Loucy (cell line): ENCODE measurements at regions not wholly inside any gene's neighbourhood (a gene's known extent, or its start where the extent isn't known, plus 50 kb on each side); places are given as distances from the start of the nearest gene placed in this dataset.

ENCODE experiments used
- H2AFZ ChIP-seq: fragments of 200-600 bp; sonication (generic); 2 replicates; pipeline ENCODE4 v1.6.0; 2016; ENCODE audit warnings: antibody characterized with exemption, mild to moderate bottlenecking, low read length, moderate library complexity
- H3F3A ChIP-seq: fragments of 200-600 bp; 2 replicates; pipeline ENCODE4 v1.6.0; 2016; ENCODE audit warnings: antibody characterized with exemption, low read depth, mild to moderate bottlenecking
- H3K27me3 ChIP-seq: fragments of 200-600 bp; sonication (generic); 2 replicates; pipeline ENCODE4 v1.6.1; 2014; ENCODE audit warnings: low read length, mild to moderate bottlenecking; ENCODE audit not compliant: insufficient read depth, poor library complexity, severe bottlenecking
- H3K36me3 ChIP-seq: fragments of 200-600 bp; sonication (generic); 2 replicates; pipeline ENCODE4 v1.6.1; 2016; ENCODE audit warnings: low read length; ENCODE audit not compliant: insufficient read depth
- H3K4me1 ChIP-seq: fragments of 200-600 bp; sonication (generic); 2 replicates; pipeline ENCODE4 v1.5.1; 2014; ENCODE audit warnings: low read length, mild to moderate bottlenecking; ENCODE audit not compliant: insufficient read depth, poor library complexity, severe bottlenecking
- H3K4me2 ChIP-seq: fragments of 200-600 bp; sonication (generic); 2 replicates; pipeline ENCODE4 v1.6.0; 2014; ENCODE audit warnings: antibody characterized with exemption, low read length, low read depth, mild to moderate bottlenecking; ENCODE audit not compliant: poor library complexity, severe bottlenecking
- H3K4me3 ChIP-seq: fragments of 200-600 bp; sonication (generic); 2 replicates; pipeline ENCODE4 v1.5.1; 2014; ENCODE audit warnings: low read length, mild to moderate bottlenecking, mixed read lengths; ENCODE audit not compliant: poor library complexity, severe bottlenecking
- H3K79me2 ChIP-seq: fragments of 200-600 bp; sonication (generic); 2 replicates; pipeline ENCODE4 v1.6.1; 2014; ENCODE audit warnings: low read length; ENCODE audit not compliant: insufficient read depth
- H3K9ac ChIP-seq: fragments of 200-600 bp; sonication (generic); 2 replicates; pipeline ENCODE4 v1.6.0; 2014; ENCODE audit warnings: mild to moderate bottlenecking, low read depth, low read length, moderate library complexity; ENCODE audit not compliant: poor library complexity, severe bottlenecking
- H3K9me2 ChIP-seq: fragments of 200-600 bp; sonication (generic); replicated peaks from 2 replicates; pipeline ENCODE4 v1.6.1; 2016; ENCODE audit warnings: low read depth, low read length, mixed read lengths
- H3K9me3 ChIP-seq: fragments of 200-600 bp; sonication (generic); 2 replicates; pipeline ENCODE4 v1.6.1; 2014; ENCODE audit warnings: mild to moderate bottlenecking, antibody characterized with exemption, low read length, low read depth; ENCODE audit not compliant: insufficient read depth
- H4K20me1 ChIP-seq: fragments of 200-600 bp; sonication (generic); 2 replicates; pipeline ENCODE4 v1.6.0; 2014; ENCODE audit warnings: antibody characterized with exemption, low read length, mild to moderate bottlenecking; ENCODE audit not compliant: insufficient read depth, poor library complexity, severe bottlenecking
- EZH2phosphoT487 ChIP-seq: fragments of 200-600 bp; IDR thresholded peaks from 2 replicates; pipeline ENCODE4 v1.6.1; 2018; ENCODE audit warnings: antibody characterized with exemption, mild to moderate bottlenecking, moderate library complexity, borderline replicate concordance
- TF ChIP-seq, protein P1 (sequence below): fragments of 200-600 bp; sonication (generic); conservative IDR thresholded peaks from 2 replicates; pipeline ENCODE4 v1.5.1; 2014; ENCODE audit warnings: mild to moderate bottlenecking, antibody characterized with exemption, low read length

DNA sequence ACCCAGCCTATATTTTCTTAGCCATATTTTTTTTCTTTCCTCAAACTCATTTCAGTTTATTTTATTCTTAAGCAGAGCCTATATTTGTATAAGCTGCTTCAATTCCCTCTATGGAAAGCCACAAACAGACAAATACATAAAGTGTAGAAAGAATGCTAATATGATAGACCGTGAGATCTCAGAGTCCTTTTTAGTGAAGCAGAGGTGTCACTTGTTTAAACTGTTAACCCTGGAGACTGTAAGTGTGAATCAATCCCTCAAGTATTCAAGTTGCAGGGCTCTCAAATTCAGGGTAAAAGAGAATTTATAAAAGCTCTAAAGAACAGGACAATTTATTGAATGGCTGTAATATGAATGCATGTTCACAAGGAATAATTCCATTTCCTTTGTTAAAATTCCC is 72.2 kb upstream of the BHLHE40 start:
- Histone ChIP-seq H3K79me2 (no peaks in the 10 kb centered on the region), H3K9ac (no peak overlapping the region), H3K4me3 (no peak overlapping the region), H3K4me2 (no peak overlapping the region), H3K27me3 (no peaks in the 10 kb centered on the region), H2AFZ (peak overlapping the region; percentile 2; the same call in 1 of the 2 replicates), H3K9me3 (no peaks in the 10 kb centered on the region), H4K20me1 (no peaks in the 10 kb centered on the region), H3K9me2 (no peaks in the 10 kb centered on the region), H3K4me1 (peaks cover 44% of the 10 kb centered on the region), H3F3A (no peaks in the 10 kb centered on the region), H3K36me3 (no peaks in the 10 kb centered on the region)
- TF ChIP-seq, protein P1, sequence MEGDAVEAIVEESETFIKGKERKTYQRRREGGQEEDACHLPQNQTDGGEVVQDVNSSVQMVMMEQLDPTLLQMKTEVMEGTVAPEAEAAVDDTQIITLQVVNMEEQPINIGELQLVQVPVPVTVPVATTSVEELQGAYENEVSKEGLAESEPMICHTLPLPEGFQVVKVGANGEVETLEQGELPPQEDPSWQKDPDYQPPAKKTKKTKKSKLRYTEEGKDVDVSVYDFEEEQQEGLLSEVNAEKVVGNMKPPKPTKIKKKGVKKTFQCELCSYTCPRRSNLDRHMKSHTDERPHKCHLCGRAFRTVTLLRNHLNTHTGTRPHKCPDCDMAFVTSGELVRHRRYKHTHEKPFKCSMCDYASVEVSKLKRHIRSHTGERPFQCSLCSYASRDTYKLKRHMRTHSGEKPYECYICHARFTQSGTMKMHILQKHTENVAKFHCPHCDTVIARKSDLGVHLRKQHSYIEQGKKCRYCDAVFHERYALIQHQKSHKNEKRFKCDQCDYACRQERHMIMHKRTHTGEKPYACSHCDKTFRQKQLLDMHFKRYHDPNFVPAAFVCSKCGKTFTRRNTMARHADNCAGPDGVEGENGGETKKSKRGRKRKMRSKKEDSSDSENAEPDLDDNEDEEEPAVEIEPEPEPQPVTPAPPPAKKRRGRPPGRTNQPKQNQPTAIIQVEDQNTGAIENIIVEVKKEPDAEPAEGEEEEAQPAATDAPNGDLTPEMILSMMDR: no peak
- TF ChIP-seq EZH2phosphoT487: no peak

- Histone ChIP-seq H4K20me1 (no peaks in the 10 kb centered on the region), H3K4me1 (peaks cover 44% of the 10 kb centered on the region), H3K4me2 (no peak overlapping the region), H3K4me3 (no peak overlapping the region), H3K36me3 (no peaks in the 10 kb centered on the region), H3K79me2 (no peaks in the 10 kb centered on the region), H3K27me3 (no peaks in the 10 kb centered on the region), H3K9me3 (no peaks in the 10 kb centered on the region), H3K9ac (no peak overlapping the region), H3K9me2 (no peaks in the 10 kb centered on the region), H2AFZ (peak overlapping the region; percentile 2; the same call in 1 of the 2 replicates), H3F3A (no peaks in the 10 kb centered on the region)
- TF ChIP-seq, protein P1: no peak
- TF ChIP-seq EZH2phosphoT487: no peak
These were observed 71.4 kb upstream of the BHLHE40 start for GRCh38 chr3:4907643-4908432.

DNA sequence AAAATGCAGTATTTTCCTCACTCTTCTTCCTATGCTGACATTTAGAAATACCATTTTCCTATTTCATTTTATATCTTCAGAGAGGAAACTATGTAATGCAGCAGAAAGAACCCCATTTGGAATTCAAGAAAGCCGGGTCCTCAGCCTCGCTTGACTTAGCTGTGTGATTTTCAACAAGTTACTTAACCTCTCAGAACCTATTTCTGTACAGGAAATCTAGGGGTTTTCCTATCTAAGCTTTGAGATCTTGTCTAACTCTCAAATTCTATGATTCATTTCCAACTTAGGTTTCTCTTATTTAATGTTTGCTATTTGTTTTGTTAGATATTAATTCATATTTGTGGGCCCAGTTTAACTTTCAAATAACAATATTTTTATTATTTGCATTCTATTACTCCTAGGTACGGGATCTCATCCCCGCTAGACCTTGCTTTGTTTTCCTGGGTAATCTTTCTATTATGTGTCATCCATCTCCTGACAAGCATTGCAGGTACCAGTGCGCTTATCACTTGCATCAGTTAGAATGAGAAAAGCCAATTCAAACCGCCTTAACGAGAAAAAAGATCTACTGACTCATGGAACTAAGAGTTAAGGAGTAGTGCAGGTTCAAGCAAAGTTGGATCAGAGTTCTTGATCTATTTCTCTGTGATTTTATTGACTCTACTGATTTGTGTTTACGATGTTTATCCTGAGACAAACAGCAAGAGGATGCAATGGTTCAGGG is 70.6 kb upstream of the BHLHE40 start:
- Histone ChIP-seq H3K4me3 (no peak overlapping the region), H3K9me2 (no peaks in the 10 kb centered on the region), H3K9me3 (no peaks in the 10 kb centered on the region), H3K79me2 (no peaks in the 10 kb centered on the region), H4K20me1 (no peaks in the 10 kb centered on the region), H3K4me1 (peaks cover 44% of the 10 kb centered on the region), H3K27me3 (no peaks in the 10 kb centered on the region), H3K4me2 (no peak overlapping the region), H3K9ac (no peak overlapping the region), H3F3A (no peaks in the 10 kb centered on the region), H3K36me3 (no peaks in the 10 kb centered on the region), H2AFZ (no peak overlapping the region)
- TF ChIP-seq, protein P1: no peak
- no peak for TF ChIP-seq EZH2phosphoT487
